ENCODE measurements at regions not wholly inside any gene's neighbourhood (a gene's known extent, or its start where the extent isn't known, plus 50 kb on each side); places are given as distances from the start of the nearest gene placed in this dataset.

- DNase-seq (ENCODE audit: low spot score in 2 of 2) = no peak
- no peak for TF ChIP-seq CTCF (IDR thresholded peaks at IDR 0.05)
- no peaks in the 10 kb centered on the region for H3K4me1 ChIP-seq
- no peak overlapping the region for H3K4me3 ChIP-seq
- H3K9me3 ChIP-seq = no peaks in the 10 kb centered on the region
- no peaks in the 10 kb centered on the region for H3K36me3 ChIP-seq
- intact Hi-C loops (cut with DNase I) = no loop called here
- no peaks in the 10 kb centered on the region for H3K27me3 ChIP-seq
- no peak overlapping the region for H3K27ac ChIP-seq
These were observed 126.3 kb downstream of the C11orf91 start for GRCh38 chr11:33574331-33574730.

GRCh38 chr11:33569333-33569732 lies 131.3 kb downstream of the C11orf91 start:
- no peak for TF ChIP-seq CTCF (IDR thresholded peaks at IDR 0.05)
- no peaks in the 10 kb centered on the region for H3K4me1 ChIP-seq
- no peaks in the 10 kb centered on the region for H3K36me3 ChIP-seq
- no peak for DNase-seq (ENCODE audit: low spot score in 2 of 2)
- H3K9me3 ChIP-seq = no peaks in the 10 kb centered on the region
- H3K27ac ChIP-seq = no peak overlapping the region
- H3K27me3 ChIP-seq = no peaks in the 10 kb centered on the region
- intact Hi-C loops (cut with DNase I) = no loop called here
- no peak overlapping the region for H3K4me3 ChIP-seq

- H3K9me3 ChIP-seq = no peaks in the 10 kb centered on the region
- H3K27me3 ChIP-seq = no peaks in the 10 kb centered on the region
- no peak for TF ChIP-seq CTCF (IDR thresholded peaks at IDR 0.05)
- no peak overlapping the region for H3K4me3 ChIP-seq
- H3K27ac ChIP-seq = no peak overlapping the region
- intact Hi-C loops (cut with DNase I) = no loop called here
- no peaks in the 10 kb centered on the region for H3K36me3 ChIP-seq
- DNase-seq (ENCODE audit: low spot score in 2 of 2) = no peak
- H3K4me1 ChIP-seq = no peaks in the 10 kb centered on the region
These were observed 133.6 kb downstream of the C11orf91 start for GRCh38 chr11:33567004-33567403.

- Histone ChIP-seq H3K4me3 (no peak overlapping the region), H3K36me3 (no peaks in the 10 kb centered on the region), H3K27ac (no peak overlapping the region), H3K9me3 (no peaks in the 10 kb centered on the region), H3K27me3 (no peaks in the 10 kb centered on the region), H3K4me1 (no peaks in the 10 kb centered on the region)
- intact Hi-C loops (cut with DNase I) = no loop called here
- DNase-seq (ENCODE audit: low spot score in 2 of 2) = no peak
- TF ChIP-seq CTCF (IDR thresholded peaks at IDR 0.05) = no peak
These were observed 135.7 kb downstream of the C11orf91 start for GRCh38 chr11:33564856-33565453.

GRCh38 chr11:33560729-33561128 lies 139.9 kb downstream of the C11orf91 start:
- no peaks in the 10 kb centered on the region for H3K27me3 ChIP-seq
- H3K36me3 ChIP-seq = no peaks in the 10 kb centered on the region
- H3K9me3 ChIP-seq = no peaks in the 10 kb centered on the region
- no peak for TF ChIP-seq CTCF (IDR thresholded peaks at IDR 0.05)
- H3K27ac ChIP-seq = no peak overlapping the region
- no peak overlapping the region for H3K4me3 ChIP-seq
- no peaks in the 10 kb centered on the region for H3K4me1 ChIP-seq
- DNase-seq (ENCODE audit: low spot score in 2 of 2) = no peak
- intact Hi-C loops (cut with DNase I) = no loop called here

- Histone ChIP-seq H3K4me3 (no peak overlapping the region), H3K27ac (no peak overlapping the region), H3K27me3 (no peaks in the 10 kb centered on the region), H3K9me3 (no peaks in the 10 kb centered on the region), H3K36me3 (no peaks in the 10 kb centered on the region), H3K4me1 (no peaks in the 10 kb centered on the region)
- DNase-seq (ENCODE audit: low spot score in 2 of 2) = no peak
- intact Hi-C loops (cut with DNase I) = no loop called here
- no peak for TF ChIP-seq CTCF (IDR thresholded peaks at IDR 0.05)
These were observed 141.1 kb downstream of the C11orf91 start for GRCh38 chr11:33559567-33559966.

All from ascending aorta (tissue), 2 donors.